Endometrial microvascular endothelial cells (primary cell): ENCODE measurements at regions not wholly inside any gene's neighbourhood (a gene's known extent, or its start where the extent isn't known, plus 50 kb on each side); places are given as distances from the start of the nearest gene placed in this dataset.

ENCODE experiments used
- in situ Hi-C: cut with HindIII; loops from 2 replicates; pipeline ENCODE4 v1.10.0; 2017; ENCODE audit warnings: low sequenced_read_pairs, low pct_unique_long_range_greater_than_20kb; ENCODE audit errors: inconsistent ontology term

- in situ Hi-C loops = no loop called here
These were observed 1043.2 kb upstream of the WWC1 start for GRCh38 chr5:167248257-167248656.

DNA sequence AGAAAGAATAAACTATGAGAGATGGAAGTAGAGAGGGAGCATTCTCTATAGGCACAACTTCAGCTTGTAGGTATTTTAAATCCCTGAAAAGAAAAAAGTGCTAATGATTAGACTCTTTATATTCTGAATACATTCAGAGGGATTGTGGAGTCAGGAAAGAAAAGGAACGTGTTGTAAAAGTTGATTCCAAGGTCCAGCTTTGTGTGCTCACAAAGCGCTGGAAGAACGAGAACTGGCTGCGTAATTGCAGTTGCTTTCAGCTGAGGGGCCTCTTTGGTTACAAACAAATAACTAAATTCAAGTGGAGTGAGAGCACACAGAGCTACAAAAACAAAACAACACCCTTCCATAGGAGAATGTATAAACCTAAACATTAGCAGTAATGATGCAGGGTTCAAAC, 1040.4 kb upstream of the WWC1 start:
- in situ Hi-C loops = no loop called here

- in situ Hi-C loops = no loop called here
These were observed 1037.3 kb upstream of the WWC1 start for GRCh38 chr5:167254132-167254531.

GRCh38 chr5:167255926-167256325, 1035.5 kb upstream of the WWC1 start:
- in situ Hi-C loops = no loop called here

DNA sequence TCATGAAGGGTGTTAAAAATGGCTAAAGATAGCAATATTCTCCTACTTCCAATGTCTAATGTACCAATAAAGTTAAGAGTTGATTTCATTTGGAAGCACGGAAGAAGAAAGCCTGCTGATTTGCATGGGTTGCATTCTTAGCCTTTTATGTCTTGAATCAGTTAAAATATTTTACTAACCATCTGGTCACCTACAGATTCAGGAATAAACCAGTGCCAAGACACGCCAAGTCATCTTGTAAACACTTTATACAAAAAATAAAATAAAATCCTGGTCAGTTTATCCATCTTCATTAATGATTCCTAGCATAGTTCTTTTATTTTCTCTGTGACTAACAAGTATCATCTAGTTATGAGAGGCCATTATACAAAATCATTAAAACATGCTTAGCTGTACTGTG, 1031.6 kb upstream of the WWC1 start:
- in situ Hi-C loops = no loop called here

DNA sequence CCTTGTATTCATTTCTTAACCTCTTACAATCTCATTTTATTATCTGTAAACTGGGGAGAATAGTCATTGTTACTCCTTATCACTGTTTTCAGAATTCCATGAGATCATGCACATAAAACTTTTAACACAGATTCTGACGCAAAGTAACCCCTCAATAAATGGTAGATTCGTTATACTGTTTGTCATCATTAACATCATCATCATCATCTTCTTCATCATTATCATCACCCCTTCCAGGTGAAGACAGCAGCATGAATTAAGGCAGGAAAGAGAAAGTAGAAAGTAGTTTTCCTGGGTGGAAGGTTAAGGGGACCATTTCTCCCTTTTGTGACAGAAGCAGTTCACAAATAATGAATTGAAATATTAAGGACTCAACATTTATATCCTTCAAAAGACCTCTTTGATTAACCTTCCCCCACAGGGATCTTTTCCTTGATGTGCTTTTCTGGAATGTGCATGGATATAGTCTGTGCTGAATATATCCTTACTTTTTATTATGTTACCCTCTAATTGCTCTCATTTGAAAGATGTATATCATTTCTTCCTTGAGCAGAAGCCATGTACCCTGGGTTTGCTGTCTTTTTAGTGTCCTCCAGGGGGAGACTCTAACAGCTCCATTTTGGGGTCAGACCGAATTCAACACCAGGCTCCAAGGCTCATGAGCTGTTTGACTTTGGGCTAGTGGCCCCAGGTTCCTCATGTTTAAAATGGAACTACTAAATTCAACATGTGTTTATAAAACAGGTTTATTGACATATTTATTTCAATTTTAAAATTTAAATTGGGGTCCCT, 1029.9 kb upstream of the WWC1 start:
- in situ Hi-C loops = no loop called here

- in situ Hi-C loops = no loop called here
These were observed 1028.3 kb upstream of the WWC1 start for GRCh38 chr5:167263185-167263584.

DNA sequence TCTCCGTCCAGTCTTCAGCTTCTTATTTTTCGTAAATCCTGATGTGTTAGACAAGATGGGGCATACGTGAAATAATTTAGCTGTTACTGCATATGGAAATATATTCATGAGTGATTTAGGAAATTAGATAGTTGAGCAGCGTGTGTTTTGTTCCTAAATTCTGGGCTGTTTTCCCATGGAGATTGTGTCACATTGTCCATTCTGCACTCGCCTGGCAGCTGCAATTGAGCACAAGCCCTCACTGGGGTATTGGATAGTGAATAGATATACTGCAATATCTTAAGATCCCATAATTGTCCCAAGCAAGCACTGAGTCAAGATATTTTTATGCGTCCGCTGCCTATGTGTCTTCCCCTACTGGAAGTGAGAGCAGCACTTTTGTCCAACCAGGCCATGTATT, 1027.1 kb upstream of the WWC1 start:
- in situ Hi-C loops = no loop called here

DNA sequence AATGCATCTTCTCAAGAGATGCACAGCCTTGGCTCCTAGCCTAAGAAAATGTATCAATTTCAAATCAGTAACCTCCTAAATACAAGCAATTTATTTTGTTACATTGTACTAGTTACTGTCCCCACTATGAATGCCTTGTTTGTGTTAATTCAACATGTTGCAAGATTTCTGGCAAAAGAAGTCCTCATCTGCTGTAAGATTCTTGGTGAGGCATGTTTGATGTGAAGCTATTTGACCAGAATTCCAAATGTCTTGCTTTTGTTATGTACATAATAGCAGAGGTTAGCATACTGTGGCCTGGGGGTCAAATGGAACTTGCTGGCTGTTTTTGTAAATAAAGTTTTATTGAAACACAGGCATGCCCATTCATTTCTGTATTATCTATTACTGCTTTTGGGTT, 1023.1 kb upstream of the WWC1 start:
- in situ Hi-C loops = no loop called here

- in situ Hi-C loops = no loop called here
These were observed 1022.3 kb upstream of the WWC1 start for GRCh38 chr5:167269146-167269545.

- in situ Hi-C loops = no loop called here
These were observed 1020.4 kb upstream of the WWC1 start for GRCh38 chr5:167271081-167271480.

DNA sequence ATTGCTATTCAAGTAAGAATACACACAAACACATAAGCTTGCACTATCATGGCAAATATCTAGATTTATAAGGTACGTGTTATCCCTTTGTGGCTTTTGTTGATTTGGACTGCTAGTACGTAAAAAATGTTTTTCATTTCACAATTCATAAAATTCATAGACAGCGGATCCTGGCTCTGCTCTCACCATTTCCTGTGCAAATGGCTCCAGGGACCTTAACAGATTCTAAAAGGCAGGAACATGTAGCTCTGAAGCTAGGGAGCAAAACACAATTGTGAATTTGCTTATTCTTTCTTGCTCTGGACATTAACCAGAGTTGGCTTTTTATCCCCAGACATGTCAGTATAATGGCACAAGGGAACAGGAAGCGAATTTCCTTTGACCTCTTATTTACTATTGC, 1019.9 kb upstream of the WWC1 start:
- in situ Hi-C loops = no loop called here

- in situ Hi-C loops = no loop called here
These were observed 1011.3 kb upstream of the WWC1 start for GRCh38 chr5:167280111-167280510.

- in situ Hi-C loops = no loop called here
These were observed 1009.5 kb upstream of the WWC1 start for GRCh38 chr5:167281925-167282324.

DNA sequence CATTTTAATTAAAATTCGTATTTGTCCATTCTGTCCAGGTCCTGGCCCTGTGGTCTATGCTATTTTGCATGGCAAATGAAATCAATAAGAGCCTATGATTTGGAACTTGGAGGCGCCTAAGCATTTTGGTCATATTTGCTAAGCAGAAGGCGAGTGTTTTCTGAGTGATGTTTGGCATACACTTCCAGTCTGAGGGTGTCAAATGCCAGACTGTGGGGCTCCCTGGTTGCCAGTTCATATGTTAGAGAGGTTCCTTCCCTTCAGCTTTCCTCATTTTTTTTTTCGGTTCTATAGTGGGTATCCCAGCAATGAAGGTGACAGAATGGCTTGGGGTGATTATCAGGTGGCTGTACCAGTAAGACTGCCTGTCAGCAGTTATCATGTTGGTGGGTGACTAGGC, 1007.8 kb upstream of the WWC1 start:
- in situ Hi-C loops = no loop called here

GRCh38 chr5:167284222-167284890, 1007.1 kb upstream of the WWC1 start:
- in situ Hi-C loops = no loop called here

GRCh38 chr5:167285591-167285990, 1005.9 kb upstream of the WWC1 start:
- in situ Hi-C loops = no loop called here

DNA sequence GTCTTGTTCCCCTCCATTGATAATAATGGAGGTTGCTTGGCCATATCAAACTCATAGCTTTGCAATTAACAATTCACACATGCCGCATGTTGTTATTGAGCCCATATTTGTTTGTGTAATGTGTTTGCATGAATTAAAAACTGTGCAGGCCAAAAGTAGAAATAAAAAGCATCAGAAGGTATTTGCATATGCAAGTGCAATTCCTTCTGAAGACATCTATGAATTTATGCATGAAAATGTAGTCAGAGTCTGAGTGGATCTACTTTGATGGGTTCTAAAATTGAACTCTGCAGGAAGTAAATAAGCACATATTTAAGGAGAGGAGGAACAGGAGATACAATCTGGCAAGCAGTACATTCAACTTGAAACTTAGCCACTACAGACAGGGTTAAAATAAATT, 1004.6 kb upstream of the WWC1 start:
- in situ Hi-C loops = no loop called here

- in situ Hi-C loops = no loop called here
These were observed 1001.0 kb upstream of the WWC1 start for GRCh38 chr5:167290478-167290877.

GRCh38 chr5:167294882-167295680, 996.4 kb upstream of the WWC1 start:
- in situ Hi-C loops = no loop called here
